TTC549 (cell line): ENCODE measurements at regions not wholly inside any gene's neighbourhood (a gene's known extent, or its start where the extent isn't known, plus 50 kb on each side); places are given as distances from the start of the nearest gene placed in this dataset.
"Not testable (repeated sequence)": the region's sequence is repeated elsewhere in the genome, so short reads cannot be mapped to it uniquely, and the experiment has no call there.

ENCODE experiments used
- FAIRE-seq: peaks from 2 replicates; lab custom pipeline; 2012; peaks lifted over from hg19 to GRCh38; lab: Jason Lieb, UNC

- peak; percentile 93 for FAIRE-seq
Measured at GRCh38 chr10:36765782-36766414, 359.5 kb upstream of the ANKRD30A start.

- peak; percentile 93 for FAIRE-seq
Measured at GRCh38 chr10:36764823-36765222, 360.6 kb upstream of the ANKRD30A start.

GRCh38 chr10:36761121-36761520 lies 364.3 kb upstream of the ANKRD30A start:
- no peak for FAIRE-seq

- FAIRE-seq = peak; percentile 97
Measured at GRCh38 chr10:36759141-36759805, 366.1 kb upstream of the ANKRD30A start.

- FAIRE-seq = no peak
Measured at GRCh38 chr10:36748128-36748871, 377.1 kb upstream of the ANKRD30A start.

GRCh38 chr10:36739884-36740445 lies 385.4 kb upstream of the ANKRD30A start:
- no peak for FAIRE-seq

- FAIRE-seq = no peak
Measured at GRCh38 chr10:36738738-36739431, 386.5 kb upstream of the ANKRD30A start.

- FAIRE-seq = no peak
Measured at GRCh38 chr10:36736311-36736710, 389.1 kb upstream of the ANKRD30A start.

- not testable (repeated sequence) for FAIRE-seq
Measured at GRCh38 chr10:36734590-36734989, 390.8 kb upstream of the ANKRD30A start.

- FAIRE-seq = no peak
Measured at GRCh38 chr10:36730316-36730715, 395.1 kb upstream of the ANKRD30A start.

- no peak for FAIRE-seq
Measured at GRCh38 chr10:36728626-36729025, 396.8 kb upstream of the ANKRD30A start.

GRCh38 chr10:36725581-36726520 lies 399.5 kb upstream of the ANKRD30A start:
- FAIRE-seq = peak; percentile 98

- no peak for FAIRE-seq
Measured at GRCh38 chr10:36722777-36723176, 402.6 kb upstream of the ANKRD30A start.

GRCh38 chr10:36721871-36722270 lies 403.5 kb upstream of the ANKRD30A start:
- no peak for FAIRE-seq

GRCh38 chr10:36720895-36721294 lies 404.5 kb upstream of the ANKRD30A start:
- FAIRE-seq = no peak

GRCh38 chr10:36717118-36717517 lies 408.3 kb upstream of the ANKRD30A start:
- no peak for FAIRE-seq

GRCh38 chr10:36716291-36716690 lies 409.1 kb upstream of the ANKRD30A start:
- no peak for FAIRE-seq

GRCh38 chr10:36712695-36713094 lies 412.7 kb upstream of the ANKRD30A start:
- no peak for FAIRE-seq

- FAIRE-seq = no peak
Measured at GRCh38 chr10:36711361-36711760, 414.0 kb upstream of the ANKRD30A start.

- no peak for FAIRE-seq
Measured at GRCh38 chr10:36704124-36704523, 421.3 kb upstream of the ANKRD30A start.

- FAIRE-seq = no peak
Measured at GRCh38 chr10:36703179-36703578, 422.2 kb upstream of the ANKRD30A start.
